HG02763 (cell line): ENCODE measurements at regions not wholly inside any gene's neighbourhood (a gene's known extent, or its start where the extent isn't known, plus 50 kb on each side); places are given as distances from the start of the nearest gene placed in this dataset.

Experiments
- ATAC-seq: cut with Tn5 transposase; IDR thresholded peaks from one replicate; pipeline ENCODE4 v1.9.1; 2021; ENCODE audit warnings: mild to moderate bottlenecking, moderate library complexity; ENCODE audit not compliant: unreplicated experiment

DNA sequence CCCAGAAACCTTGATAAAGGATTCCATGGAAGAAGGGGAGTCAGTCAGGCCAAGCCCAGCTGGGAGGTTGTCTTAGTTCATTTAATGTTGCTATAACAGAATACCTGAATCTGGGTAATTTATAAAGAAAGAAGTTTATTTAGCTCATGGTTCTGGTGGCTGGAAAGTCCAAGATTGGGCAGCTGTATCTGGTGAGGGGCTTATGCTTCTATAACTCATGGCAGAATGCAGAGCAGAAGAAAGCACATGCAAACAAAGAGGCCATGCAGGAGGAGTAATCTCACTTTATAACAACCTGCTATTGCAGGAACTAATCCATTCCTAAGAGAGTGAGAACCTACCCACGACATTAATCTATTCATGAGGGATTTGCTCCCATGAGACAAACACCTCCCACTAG, 54.2 kb upstream of the ANKRD1 start:
- no peak for ATAC-seq

DNA sequence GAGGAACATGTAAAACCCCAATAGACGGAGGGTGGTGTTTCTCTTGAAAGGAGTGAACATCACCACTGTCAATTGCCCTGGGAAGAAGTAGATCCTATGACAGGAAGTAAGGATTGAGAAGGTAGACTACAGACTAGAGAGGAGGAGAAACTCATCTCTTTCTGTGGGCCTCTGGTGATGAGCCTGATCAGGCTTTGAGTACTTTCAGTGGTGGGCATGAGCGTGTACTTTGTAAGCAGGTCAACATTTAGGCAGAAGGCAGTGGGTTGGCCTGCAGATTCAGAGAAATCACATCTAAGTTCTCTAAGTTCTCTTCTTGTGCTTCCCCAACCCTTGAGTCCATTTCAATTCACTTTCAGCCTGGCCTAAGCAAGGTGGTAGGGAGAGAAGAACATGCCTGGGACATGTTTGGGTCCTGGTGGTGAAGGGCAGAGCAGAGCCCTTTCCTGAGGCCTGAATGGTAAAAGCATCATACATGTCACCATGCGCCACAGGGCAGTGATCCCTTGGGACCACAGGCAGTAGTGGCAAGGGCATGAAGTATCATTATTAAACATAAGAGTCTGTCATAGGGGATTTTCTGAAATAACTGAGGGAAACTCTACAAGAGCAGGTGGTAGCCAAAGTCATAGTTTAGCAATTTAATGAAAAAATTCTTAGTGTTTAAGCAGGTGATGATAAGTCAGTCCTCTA, 56.4 kb upstream of the ANKRD1 start:
- ATAC-seq: peak; percentile 54

DNA sequence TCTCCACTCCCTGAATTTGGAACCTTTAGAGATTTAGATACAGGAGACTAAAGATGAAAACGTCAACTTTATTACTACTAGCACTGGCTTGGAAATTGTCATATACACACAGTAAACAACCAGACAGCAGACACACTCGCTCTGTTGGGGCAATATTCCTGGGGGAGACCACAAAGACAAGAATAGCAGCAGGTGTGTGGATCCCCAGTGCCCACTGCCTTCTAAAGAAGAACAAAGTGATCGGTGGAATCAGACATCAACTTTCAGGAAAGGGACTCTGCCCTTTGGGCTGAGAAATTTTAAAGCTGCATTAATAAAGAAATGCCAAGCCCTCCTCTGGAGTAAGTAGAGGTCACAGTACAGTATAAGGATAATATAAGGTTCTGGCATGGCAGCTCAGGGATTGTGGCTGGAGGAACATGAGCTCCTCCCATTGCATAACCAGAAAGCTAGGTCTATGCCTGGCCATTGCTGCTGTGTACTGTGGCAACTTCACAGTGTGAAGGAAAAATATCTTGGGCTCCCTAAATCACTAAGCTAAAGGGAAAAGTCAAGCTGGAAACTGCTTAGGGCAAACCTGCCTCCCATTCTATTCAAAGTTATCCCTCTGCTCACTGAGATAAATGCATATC, 57.1 kb upstream of the ANKRD1 start:
- peak; percentile 17 for ATAC-seq

DNA sequence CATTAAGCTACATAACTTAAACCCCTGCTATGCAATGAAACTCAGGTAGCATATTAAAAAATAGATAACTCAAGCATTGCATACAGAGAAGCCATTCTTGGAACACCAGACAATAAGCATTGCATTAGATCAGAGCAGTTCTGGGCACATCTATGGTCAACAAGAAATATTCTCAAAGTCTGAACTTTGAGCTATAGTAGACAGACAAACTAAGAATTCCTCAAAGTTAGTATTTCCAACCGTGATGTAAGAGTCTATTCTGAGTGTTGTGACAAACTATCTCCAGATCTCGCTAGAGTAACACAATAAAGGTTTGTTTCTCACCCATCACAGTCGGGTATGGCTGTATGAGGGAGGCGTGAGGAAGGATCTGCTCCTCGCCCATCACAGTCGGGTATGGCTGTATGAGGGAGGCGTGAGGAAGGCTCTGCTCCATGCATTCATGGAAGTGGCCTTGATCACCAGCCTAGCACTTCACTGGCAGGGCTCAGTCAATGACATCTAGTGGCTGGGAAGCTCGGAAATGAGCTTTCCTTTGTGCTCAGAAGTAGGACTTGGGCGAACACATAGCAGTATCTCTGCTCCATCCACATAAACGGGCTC, 61.6 kb upstream of the ANKRD1 start:
- no peak for ATAC-seq

DNA sequence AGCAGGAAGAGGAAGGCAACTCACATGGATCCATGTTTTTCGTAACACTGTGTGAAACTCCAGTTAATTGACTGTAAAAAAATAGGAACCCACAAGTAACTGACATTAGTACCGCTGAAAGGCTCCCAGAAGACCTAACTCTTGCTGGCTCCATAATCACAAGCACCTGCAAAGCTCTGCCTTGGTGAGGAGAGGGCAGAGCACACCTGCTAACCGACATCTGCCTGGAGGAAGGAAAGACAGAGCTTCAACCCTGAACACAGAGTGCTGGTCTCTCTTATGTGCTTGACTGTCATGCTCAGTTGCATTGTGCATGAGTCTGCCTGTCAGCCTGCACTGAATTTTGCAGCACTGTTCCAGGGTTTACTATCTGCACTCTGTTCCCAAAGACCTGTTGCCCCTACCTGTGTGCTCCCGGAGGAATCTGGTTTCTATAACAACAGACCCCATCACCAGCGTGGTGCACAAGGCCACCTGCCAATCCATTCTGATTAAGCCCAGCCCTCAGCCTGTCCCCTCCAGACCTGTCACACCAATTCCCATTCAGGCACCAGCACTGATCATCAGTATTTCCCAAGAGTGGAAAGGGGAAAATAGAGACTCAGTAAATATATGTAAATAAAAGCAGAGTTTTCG, 63.1 kb upstream of the ANKRD1 start:
- no peak for ATAC-seq

DNA sequence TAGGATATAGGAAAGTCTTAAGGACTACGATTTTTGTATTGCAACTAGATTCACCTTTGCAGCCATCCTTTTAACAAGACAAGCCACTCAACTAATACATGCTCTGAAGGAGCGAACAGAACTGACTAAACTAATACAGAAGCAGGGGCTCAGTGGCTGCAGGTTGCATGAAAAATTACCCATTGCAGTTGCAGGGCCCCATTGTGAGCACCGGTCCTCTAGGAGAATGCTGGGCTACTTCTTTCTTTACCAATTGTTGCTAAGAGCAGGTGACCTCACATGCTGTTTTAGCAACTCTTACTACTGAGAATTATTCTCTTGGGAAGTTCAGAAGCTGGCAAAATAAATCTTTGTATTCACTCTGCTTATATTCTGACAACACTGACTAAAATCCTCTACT, 64.0 kb upstream of the ANKRD1 start:
- ATAC-seq: no peak

DNA sequence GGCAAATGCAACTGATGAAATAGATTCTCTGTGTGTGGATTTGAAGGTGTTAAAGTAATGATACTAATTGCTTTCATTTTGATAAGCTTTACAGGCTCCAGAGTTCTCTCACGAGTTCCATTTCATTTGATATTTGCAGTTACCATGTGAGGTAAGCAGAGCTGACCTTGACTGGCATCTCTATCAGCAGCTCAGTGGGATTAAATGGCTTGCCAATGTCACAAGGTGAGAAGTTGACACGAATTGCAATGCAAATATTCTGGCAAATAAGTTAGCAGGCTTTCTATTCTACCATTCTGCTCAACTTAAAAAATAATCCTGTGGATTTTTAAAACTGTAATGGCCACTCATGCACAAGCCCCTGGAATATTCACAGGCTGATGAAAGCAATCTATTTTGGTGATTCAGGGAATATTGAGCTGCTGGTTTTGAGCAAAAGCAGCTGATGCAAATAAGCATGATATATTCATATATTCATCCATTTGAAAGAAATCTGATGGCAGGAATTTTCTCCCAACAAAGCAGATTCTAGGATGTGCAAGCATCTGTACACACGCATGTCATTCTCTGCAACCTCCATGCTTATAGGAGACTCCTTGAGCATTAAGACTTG, 64.5 kb upstream of the ANKRD1 start:
- no peak for ATAC-seq

DNA sequence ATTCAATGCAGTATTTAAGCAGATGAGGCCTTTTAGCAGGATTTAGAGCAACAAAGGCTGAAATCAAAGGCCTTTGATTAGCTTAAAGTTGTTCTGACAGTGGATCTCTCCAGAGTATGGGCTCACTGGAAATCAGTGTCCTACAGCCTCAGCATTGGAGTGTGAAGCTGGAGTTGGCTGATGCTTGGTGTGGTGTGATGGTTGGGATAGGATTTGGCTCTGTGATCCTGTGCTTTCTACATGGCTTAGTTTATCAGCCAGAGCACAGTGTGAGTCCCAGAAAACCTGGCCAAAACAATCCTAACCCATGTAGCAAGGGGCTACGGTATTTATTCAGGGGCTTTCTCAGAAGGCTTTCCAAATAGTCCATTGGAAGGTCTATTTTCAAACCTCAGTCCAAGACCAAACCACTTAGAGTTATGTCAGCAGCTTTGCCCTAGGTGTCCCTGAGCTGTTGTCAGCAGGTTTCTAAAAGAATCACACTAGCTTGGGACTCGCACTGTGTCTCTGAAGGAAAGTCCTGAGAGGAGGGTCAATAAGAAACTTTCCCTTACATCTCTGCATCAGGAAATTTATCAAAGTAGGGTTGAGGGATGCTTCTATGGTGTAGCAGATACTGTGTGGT, 65.4 kb upstream of the ANKRD1 start:
- no peak for ATAC-seq

DNA sequence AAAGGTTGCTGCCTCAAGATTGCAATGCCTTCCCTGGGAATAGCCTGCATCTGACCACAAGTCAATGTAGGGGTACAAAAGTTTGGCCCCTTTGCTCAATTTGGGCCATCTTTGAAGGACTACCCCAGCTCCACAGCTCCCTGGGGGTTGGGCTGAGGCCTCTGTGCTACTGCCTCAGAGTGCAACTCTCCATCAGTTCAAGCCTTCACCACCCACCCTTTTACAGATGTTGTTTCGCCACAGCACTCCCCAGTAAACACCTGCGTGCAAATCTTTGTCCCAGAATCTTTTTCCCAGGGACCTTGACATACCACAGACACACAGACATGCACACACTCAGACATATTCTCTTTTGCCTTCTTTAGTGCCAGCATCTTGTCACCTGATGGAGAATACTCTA, 66.0 kb upstream of the ANKRD1 start:
- ATAC-seq: no peak

DNA sequence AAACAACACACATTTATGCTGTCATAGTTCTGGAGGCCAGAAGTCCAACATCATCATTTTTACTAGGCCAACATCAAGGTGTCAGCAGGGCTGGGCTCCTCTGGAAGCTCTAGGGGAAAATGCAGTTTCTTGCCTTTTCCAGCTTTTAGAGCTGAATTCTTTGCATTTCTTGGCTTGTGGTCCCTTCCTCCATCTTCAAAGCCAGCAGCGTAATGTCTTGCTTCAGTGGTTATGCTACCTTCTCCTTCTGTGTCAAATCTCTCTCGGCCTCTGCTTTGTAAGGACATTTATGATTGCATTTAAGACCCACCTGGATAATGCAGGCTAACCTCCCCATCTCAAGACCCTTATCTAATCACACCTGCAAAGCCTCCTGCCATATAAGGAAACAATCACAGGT, 66.5 kb upstream of the ANKRD1 start:
- no peak for ATAC-seq

DNA sequence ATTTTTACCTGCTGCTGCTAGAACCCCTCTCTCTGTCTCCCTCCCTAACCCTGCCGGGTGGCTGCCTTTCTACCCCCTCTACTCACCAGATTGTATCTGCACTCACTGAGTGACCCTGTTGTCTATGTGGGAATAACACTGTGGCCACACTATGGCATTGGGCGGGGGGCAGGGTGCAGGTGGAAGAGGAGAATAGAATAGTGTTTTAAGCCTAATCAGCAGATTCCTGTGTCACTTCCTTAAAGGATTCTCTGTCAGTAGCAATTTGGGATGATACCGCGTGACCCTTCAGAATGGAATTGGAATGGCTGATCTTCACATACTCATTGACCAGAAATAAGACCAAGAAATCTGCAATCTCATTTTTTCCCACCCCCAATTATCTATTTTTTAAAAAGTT, 67.1 kb upstream of the ANKRD1 start:
- ATAC-seq: no peak

DNA sequence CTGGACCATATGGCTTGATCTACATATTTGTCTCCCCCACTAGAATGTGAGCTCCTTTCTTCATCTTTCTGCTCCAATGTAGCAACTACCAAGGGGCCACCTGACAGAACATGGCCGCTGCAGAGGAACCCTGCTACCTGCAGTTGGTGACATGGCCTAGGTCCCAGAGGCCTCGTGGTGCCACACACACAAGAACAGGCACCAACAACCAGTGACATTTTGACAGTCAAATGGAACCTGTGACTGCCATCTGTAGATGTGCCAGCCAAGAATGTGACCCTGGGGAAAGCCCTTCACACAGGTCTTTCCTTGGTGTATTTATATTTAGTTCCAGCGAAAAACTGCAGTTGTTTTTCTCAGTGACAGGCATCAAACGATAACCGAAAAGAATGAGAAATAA, 67.9 kb upstream of the ANKRD1 start:
- ATAC-seq: no peak

DNA sequence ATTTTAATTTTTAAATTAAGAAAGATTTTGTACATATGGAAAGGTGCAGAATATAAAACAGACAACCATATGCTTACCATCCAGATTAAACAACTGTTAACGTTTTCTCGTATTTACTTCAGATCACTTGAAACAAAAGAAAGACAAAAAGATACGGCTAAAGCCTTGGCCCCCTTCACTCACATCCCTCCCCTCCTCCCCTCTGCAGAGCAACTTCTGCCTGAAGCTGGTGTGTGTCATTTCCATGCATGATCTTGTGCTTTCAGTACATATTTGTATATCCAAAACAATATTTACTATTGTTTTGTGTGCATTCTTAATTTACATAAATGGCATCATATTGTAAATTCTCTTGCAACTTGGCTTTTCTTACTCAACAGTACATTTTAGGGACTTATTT, 68.5 kb upstream of the ANKRD1 start:
- ATAC-seq: no peak

DNA sequence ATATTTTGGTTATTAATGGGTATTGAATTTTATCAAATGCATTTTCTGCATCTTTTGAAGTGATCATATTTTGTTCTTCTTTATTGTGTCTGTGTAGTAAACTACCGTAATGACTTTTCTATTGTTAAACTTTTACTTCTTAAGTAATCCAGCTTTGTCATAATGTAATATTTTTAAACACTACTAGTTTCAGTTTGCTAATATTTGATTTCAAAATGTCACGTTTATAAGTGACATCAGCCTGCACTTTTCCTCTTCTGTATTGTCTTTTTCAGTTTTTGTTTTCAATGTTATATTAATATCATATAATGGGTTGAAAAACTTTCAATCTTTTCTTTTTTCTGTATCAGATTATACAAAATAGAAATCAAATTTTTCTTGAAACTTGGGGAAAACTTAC, 71.6 kb upstream of the ANKRD1 start:
- no peak for ATAC-seq

DNA sequence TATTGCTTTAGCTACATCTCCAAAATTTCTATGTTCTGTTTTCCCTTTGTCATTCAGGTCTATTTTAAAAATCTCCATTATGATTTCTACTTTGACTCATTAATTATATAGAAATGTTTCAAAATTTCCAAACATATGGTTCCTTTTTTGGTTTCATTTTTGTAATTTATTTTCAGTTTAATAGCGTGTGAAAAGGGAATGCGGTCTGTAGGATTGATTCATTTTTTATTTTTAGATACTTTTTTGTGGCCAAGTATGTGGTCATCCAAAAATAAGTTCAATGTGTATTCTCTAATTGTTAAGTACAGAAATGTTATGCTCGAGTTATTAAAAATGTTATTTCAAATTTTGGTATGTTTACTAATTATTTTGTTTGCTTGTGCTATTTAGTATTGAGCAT, 72.5 kb upstream of the ANKRD1 start:
- no peak for ATAC-seq

DNA sequence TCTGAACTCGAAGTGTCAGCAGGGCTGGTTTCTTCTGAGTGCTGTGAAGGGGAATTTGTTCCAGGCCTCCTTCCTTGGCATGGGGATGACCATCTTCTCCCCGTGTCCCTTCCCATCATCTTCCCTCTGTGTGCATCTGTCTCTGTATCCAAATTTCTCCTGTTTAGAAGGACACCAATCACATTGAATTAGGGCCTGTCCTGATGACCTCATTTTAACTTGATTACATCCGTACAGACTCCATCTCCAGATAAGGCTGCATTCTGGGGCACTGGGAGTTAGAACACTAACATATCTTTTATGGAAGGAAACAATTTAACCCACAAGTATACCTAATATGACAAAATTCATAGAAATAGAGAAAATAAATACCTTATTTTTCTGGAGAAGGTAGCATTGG, 76.8 kb upstream of the ANKRD1 start:
- no peak for ATAC-seq

DNA sequence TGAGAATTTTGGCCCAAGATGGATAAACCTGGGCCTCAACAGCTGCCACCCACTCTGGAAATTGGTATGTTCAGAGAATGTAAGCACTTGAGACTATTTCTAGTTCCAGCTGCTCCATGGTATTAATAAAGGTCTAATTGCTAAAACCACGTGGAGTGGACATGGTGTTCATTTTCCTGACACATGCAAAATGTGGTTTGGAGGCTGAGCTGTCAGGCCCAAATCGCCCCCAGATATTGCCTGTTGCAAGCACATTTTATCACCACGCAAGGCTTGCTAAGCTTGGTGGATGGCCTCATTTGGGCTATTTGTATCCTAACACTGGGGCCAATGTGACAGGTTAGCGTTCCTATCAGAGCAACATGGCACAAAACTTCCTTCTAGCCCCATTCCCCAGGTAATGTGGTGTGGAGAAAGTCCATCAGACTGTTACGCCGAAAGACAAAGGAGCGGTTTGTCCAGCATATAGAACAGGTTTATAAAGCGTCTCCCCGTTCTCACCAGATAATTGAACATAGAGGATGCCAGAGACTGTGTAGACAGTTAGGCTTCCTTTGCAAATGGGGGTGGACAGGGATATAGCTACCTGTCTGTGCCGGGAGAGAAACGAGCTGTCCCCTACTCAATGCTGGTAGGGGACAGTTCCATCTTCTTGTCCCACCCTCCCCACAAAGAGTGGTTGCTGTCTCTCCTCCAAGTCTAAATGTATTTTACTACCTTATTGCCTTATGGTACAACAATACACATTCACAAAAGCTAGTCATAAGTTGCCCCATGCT, 78.0 kb upstream of the ANKRD1 start:
- no peak for ATAC-seq

DNA sequence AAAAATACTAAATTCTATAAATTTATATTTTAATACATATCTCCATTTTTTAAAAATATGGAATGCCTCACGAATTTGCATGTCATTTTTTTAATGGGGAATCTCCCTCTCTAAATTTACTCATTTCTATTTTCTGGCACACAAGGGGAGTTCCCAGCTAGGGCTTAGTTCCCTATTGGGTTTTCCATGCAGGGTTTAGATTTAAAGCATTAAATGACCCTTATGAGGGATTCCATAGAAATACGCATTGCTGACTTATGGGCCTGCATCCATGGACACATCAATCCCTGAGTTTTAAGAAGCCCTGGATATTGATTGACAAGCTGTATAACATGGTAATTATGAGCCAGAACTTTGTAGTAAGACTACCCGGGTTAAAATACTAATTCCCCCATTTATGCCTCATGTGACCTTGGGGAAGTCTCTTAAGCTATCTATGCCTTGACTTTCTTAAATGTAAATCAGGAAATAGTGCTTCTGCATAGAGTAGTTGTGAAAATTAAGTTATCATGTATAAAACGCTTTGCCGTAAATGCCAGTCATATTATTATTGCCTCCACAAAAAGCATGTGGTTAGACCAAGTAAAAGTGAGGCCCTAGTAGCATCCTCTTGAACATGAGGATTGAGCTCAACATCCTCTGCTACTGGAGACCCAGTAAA, 78.8 kb upstream of the ANKRD1 start:
- ATAC-seq: no peak

DNA sequence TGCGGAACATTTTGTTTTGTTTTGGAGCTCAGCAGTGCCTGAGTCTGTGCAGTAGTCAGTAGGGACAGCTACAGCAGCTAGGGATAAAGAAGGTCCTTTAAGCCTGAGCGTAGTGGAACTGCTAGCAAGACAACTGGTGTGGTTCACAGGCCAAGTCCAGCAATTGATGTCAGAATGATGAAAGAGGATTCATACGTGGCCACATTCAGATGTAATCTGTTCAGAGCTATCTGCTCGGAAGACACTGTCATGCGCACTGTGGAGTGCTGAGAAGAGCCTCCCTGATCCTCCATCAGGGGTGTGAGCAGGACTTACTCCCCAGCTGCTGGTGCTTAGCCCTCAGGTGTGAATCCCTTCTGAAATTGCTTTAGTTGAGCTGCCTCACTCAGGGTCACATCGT, 79.6 kb upstream of the ANKRD1 start:
- no peak for ATAC-seq

DNA sequence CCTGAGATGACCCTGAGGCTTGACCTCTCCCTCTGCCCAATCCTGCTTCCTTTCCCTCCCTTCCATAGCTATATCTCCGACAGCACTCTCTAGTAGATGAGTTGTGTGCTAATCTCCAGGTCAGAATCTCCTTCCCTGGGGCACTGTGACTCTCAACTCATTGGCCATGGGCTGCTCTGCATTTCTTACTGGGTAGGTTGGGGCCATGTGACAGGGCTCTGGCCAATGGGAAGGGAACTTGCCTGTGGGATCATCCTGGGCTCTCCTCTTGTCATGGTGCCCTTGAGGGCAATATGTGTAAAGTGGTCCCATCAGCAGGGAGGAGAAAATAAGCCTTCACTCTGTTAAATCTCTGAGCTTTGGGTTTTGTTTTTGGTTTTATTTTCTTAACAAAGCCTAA, 80.1 kb upstream of the ANKRD1 start:
- ATAC-seq: no peak
